PFSK-1 (cell line): ENCODE measurements at regions not wholly inside any gene's neighbourhood (a gene's known extent, or its start where the extent isn't known, plus 50 kb on each side); places are given as distances from the start of the nearest gene placed in this dataset.

Experiments used
- FOXP2 ChIP-seq: optimal IDR thresholded peaks from 2 replicates; pipeline ENCODE3; 2011; ENCODE audit warnings: borderline replicate concordance, control low read depth, inconsistent platforms; ENCODE audit not compliant: insufficient read depth; ENCODE audit errors: extremely low read length, extremely low read depth
- POLR2AphosphoS5 ChIP-seq: IDR thresholded peaks from 2 replicates; pipeline ENCODE4 v1.6.1; 2012; ENCODE audit warnings: low read depth, mild to moderate bottlenecking, control low read depth, low read length, moderate library complexity
- SIN3A ChIP-seq: IDR thresholded peaks from 2 replicates; pipeline ENCODE4 v1.6.1; 2012; ENCODE audit warnings: mild to moderate bottlenecking, low read length, moderate library complexity, borderline replicate concordance; ENCODE audit not compliant: insufficient read depth
- TAF1 ChIP-seq: IDR thresholded peaks from 2 replicates; pipeline ENCODE4 v1.6.1; 2012; ENCODE audit warnings: low read length, control low read depth, borderline replicate concordance; ENCODE audit not compliant: insufficient read depth
- TF ChIP-seq, protein P1 (sequence below), 2 experiments: IDR thresholded peaks; 2 replicates each; pipeline versions ENCODE4 v1.6.1 to v1.8.0; 2011 to 2012; ENCODE audit warnings: low read depth in 2 of 2, low read length in 2 of 2, control low read depth in 1 of 2, inconsistent platforms in 1 of 2, mild to moderate bottlenecking in 1 of 2, moderate library complexity in 1 of 2; ENCODE audit not compliant: insufficient read depth in 1 of 2

DNA sequence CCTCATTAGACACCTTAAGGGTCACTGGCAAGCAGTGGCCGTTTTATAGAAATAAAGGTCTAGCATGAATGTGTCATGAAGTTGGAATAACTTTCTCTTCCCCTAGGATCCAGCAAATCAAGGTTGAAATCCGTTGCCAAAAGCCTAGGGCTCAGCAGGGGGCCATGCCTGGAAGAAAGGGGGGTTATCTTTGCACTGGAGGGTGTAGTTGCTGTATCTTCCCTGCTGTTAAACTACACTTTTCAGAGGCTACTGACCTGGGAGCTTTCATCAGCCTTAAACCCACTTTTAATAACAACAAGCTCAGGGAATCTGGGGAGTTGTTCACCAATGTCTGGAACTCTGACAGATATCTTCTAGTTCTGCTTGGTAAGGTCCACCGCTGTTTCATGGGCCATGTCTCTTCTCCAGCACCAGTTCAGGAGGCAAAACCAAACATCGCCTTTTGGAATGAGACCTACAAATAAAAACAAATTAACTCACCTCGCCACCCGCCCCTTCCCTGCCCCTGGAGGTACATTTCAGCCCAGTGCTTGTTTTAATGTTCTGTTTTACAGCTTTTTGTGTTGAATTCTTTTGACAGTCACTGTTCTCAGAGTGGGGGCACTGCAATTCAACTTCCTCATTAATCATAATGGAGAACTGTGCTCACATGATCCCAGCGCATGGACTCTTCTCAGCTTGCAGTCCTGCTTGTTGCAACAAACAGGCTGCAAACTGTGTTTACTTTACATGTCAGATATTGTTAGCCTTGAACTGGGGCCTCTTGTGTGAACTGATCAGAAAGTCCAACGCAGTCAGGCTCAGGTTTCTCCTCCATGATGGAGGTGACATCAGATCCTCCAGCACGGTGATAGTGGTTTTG is 508.7 kb downstream of the KCNJ2 start:
- TF ChIP-seq, protein P1, sequence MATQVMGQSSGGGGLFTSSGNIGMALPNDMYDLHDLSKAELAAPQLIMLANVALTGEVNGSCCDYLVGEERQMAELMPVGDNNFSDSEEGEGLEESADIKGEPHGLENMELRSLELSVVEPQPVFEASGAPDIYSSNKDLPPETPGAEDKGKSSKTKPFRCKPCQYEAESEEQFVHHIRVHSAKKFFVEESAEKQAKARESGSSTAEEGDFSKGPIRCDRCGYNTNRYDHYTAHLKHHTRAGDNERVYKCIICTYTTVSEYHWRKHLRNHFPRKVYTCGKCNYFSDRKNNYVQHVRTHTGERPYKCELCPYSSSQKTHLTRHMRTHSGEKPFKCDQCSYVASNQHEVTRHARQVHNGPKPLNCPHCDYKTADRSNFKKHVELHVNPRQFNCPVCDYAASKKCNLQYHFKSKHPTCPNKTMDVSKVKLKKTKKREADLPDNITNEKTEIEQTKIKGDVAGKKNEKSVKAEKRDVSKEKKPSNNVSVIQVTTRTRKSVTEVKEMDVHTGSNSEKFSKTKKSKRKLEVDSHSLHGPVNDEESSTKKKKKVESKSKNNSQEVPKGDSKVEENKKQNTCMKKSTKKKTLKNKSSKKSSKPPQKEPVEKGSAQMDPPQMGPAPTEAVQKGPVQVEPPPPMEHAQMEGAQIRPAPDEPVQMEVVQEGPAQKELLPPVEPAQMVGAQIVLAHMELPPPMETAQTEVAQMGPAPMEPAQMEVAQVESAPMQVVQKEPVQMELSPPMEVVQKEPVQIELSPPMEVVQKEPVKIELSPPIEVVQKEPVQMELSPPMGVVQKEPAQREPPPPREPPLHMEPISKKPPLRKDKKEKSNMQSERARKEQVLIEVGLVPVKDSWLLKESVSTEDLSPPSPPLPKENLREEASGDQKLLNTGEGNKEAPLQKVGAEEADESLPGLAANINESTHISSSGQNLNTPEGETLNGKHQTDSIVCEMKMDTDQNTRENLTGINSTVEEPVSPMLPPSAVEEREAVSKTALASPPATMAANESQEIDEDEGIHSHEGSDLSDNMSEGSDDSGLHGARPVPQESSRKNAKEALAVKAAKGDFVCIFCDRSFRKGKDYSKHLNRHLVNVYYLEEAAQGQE (IDR thresholded peaks at IDR 0.05; ENCODE audit: insufficient read depth in 1 of 2, low read depth in 2 of 2, low read length in 2 of 2), result no peak
- TF ChIP-seq FOXP2, result peak; percentile 36

DNA sequence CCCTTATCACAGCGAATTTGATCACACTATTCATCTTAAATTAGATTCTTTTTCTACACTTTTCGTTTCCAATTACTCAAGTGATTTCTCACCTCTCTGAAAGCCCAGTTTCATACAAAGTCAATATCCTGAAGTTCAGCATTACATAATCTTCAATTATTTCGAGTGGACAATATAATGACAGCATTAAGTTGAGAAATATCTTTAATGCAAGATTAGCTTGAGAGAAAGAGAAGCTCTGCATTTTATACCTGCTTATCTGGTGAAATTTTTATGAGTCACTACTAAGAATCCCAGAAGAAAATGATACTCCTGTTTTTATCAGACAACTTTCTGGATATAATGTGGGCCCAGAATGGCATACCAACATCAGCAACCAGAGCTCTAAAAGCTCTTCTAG is 509.6 kb downstream of the KCNJ2 start:
- TF ChIP-seq, protein P1 (IDR thresholded peaks at IDR 0.05; ENCODE audit: insufficient read depth in 1 of 2, low read depth in 2 of 2, low read length in 2 of 2), result no peak
- TF ChIP-seq FOXP2, result no peak
- TF ChIP-seq SIN3A, result no peak

DNA sequence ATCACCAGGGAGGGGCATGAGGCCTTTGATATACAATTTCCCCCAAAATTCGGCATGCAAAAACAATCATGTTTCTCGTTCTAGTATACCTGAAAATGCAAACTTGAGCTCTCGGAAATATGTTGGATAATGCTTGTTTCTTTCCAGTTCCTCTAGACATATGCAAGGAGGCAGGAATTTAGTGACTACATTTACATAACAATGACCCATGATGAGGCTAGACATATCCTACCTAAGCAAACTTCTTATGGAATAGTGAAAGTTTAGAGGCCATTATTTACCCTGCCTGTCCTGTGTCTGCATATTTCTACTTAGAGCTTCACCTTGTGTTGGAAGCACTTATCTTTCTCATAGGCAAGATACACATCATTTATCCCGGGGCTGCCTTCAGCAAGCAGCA is 514.6 kb downstream of the KCNJ2 start:
- TF ChIP-seq POLR2AphosphoS5, result no peak

DNA sequence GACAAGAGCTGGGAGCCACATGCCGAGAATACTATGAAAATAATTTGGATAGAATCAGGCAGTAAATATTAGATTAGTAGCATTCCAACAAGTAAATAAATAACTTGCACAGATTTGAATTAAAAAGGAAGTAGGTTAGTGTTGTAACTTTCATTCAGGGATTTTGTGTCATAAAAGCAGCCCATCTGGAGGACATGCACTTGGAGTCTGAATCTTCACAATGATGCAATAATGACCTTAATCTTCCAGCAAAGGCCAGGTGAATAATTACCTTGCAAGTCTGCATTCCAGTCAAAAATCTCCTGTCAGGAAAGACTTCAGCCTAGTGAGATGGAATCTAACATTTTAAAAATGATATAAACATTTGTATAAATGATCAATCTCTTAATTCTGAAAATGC is 518.1 kb downstream of the KCNJ2 start:
- TF ChIP-seq, protein P1 (IDR thresholded peaks at IDR 0.05; ENCODE audit: insufficient read depth in 1 of 2, low read depth in 2 of 2, low read length in 2 of 2), result no peak
- TF ChIP-seq SIN3A (no peak), TAF1 (no peak), FOXP2 (no peak), POLR2AphosphoS5 (no peak)

DNA sequence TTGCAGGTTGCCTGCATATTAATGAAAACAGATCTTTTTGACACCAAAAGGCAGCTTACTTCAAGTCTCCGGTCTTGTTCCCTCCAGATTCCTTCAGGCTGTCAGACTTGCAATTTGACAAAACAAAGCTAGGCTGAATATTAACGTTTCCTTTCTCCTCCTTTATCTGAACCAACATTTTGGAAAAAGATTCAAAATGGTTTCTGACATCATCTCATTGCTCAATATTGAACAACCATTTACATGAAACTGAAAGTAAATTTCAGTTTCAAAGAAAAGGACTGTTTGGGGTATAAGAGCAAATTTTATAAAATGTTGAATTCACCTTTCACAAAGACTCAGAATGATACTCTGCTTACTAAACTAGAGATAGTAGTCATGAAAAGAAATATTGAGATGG is 521.8 kb downstream of the KCNJ2 start:
- TF ChIP-seq SIN3A, result no peak

DNA sequence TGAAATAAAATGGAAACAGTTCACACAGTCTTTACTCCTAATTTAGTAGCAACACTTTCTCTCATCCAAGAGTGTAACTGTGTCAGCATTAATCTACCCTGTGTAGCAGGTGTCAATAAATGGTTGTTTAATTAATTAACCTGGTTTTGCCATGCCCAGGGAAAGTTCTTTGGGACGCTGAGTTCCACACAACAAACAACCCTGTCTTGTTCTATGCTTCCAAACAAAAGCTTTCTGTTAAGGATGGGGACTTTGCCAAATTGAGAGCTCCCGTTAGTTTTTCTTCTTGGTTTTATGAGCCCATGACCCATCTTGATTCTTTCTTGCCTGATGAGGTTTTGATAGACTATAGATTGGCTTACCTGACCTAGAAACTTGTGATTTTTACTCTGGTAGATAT is 530.1 kb downstream of the KCNJ2 start:
- TF ChIP-seq POLR2AphosphoS5 (no peak), TAF1 (no peak)
- TF ChIP-seq, protein P1 (IDR thresholded peaks at IDR 0.05; ENCODE audit: insufficient read depth in 1 of 2, low read depth in 2 of 2, low read length in 2 of 2), result no peak
